Endothelial cell of umbilical vein (primary cell): ENCODE measurements at regions not wholly inside any gene's neighbourhood (a gene's known extent, or its start where the extent isn't known, plus 50 kb on each side); places are given as distances from the start of the nearest gene placed in this dataset.

Experiments
- BruUV-seq: library from RNA; stranded (reverse); fragments of 400-500 nt; replicated peaks from 2 replicates; lab custom pipeline; 2021; lab: Mats Ljungman, UMichigan
- CTCF ChIA-PET: fragments of 300-600, 350-600 bp; sonication (Branson Sonifier 250); formaldehyde crosslinking; loops from one replicate; lab custom pipeline; 2021; ENCODE audit warnings: antibody characterized with exemption, inconsistent platforms; lab: Charles Lee
- POLR2A ChIA-PET: fragments of 300-600, 350-600 bp; sonication (Branson Sonifier 250); formaldehyde crosslinking; loops from one replicate; lab custom pipeline; 2021; ENCODE audit warnings: antibody characterized with exemption, inconsistent platforms; lab: Charles Lee
- DNase-seq: peaks from one replicate; pipeline ENCODE4 v3.0.0-alpha.2; 2011; ENCODE audit warnings: low read depth, low spot score
- FAIRE-seq: peaks from 2 replicates; lab custom pipeline; 2011; peaks lifted over from hg19 to GRCh38; lab: Jason Lieb, UNC
- H2AFZ ChIP-seq: 2 replicates; pipeline ENCODE4 v1.6.0; 2012; ENCODE audit warnings: low read depth, low read length, control low read depth, inconsistent platforms
- H3K27ac ChIP-seq: 2 replicates; pipeline ENCODE4 v1.5.1; 2011; ENCODE audit warnings: low read depth, mild to moderate bottlenecking, control low read depth, low read length, moderate library complexity; ENCODE audit not compliant: insufficient read depth
- H3K27me3 ChIP-seq, 2 experiments: 2 replicates each; pipeline versions ENCODE4 v1.6.0 to v1.6.1; 2011; ENCODE audit warnings: low read length in 2 of 2, mixed read lengths in 1 of 2; ENCODE audit not compliant: control insufficient read depth in 2 of 2, insufficient read depth in 2 of 2
- H3K36me3 ChIP-seq, 2 experiments: 2 replicates in 1 of 2; 3 replicates in 1 of 2; pipeline ENCODE4 v1.5.1; 2011; ENCODE audit warnings: low read length in 2 of 2, mild to moderate bottlenecking in 1 of 2, moderate library complexity in 1 of 2; ENCODE audit not compliant: control insufficient read depth in 2 of 2, insufficient read depth in 2 of 2; ENCODE audit errors: extremely low read depth in 1 of 2
- H3K4me1 ChIP-seq: 3 replicates; pipeline ENCODE4 v1.5.1; 2011; ENCODE audit warnings: mild to moderate bottlenecking, low read length; ENCODE audit not compliant: control insufficient read depth, insufficient read depth; ENCODE audit errors: extremely low read depth
- H3K4me2 ChIP-seq: 2 replicates; pipeline ENCODE4 v1.6.1; 2011; ENCODE audit warnings: low read length, control low read depth, mixed read lengths; ENCODE audit not compliant: insufficient read depth
- H3K4me3 ChIP-seq, 3 experiments: fragments of 200-600 bp in 1 of 3; sonication (generic), shearing (Covaris generic) in 1 of 3; replicated peaks in 1 of 3; 2 replicates each; pipeline ENCODE4 v1.5.1; 2011 to 2016; ENCODE audit warnings: control low read depth in 3 of 3, low read length in 3 of 3, mild to moderate bottlenecking in 2 of 3, inconsistent platforms in 1 of 3, low read depth in 1 of 3, moderate library complexity in 1 of 3; ENCODE audit not compliant: insufficient read depth in 1 of 3
- H3K79me2 ChIP-seq: 2 replicates; pipeline ENCODE4 v1.6.0; 2012; ENCODE audit warnings: low read length, inconsistent platforms; ENCODE audit not compliant: control insufficient read depth, insufficient read depth
- H3K9ac ChIP-seq: replicated peaks from 2 replicates; pipeline ENCODE3; 2011; ENCODE audit warnings: low read length, control low read depth; ENCODE audit not compliant: insufficient read depth; ENCODE audit errors: extremely low read depth
- H3K9me1 ChIP-seq: replicated peaks from 3 replicates; pipeline ENCODE4 v1.6.0; 2011; ENCODE audit warnings: mild to moderate bottlenecking, low read length; ENCODE audit not compliant: control insufficient read depth, insufficient read depth; ENCODE audit errors: extremely low read depth
- H3K9me3 ChIP-seq: replicated peaks from 2 replicates; pipeline ENCODE4 v1.5.1; 2012; ENCODE audit warnings: low read length, inconsistent platforms; ENCODE audit not compliant: control insufficient read depth, insufficient read depth
- H4K20me1 ChIP-seq: replicated peaks from 2 replicates; pipeline ENCODE3; 2011; ENCODE audit warnings: mild to moderate bottlenecking, low read length; ENCODE audit not compliant: control insufficient read depth, insufficient read depth; ENCODE audit errors: extremely low read depth
- CTCF ChIP-seq, 2 donors: IDR thresholded peaks; 1 replicate in 1 of 2; 2 replicates in 1 of 2; pipeline ENCODE4 v1.5.1; 2011; ENCODE audit warnings: low read length in 2 of 2, mild to moderate bottlenecking in 2 of 2, moderate library complexity in 2 of 2, control low read depth in 1 of 2, inconsistent platforms in 1 of 2, low read depth in 1 of 2; ENCODE audit not compliant: insufficient read depth in 1 of 2; ENCODE audit errors: extremely low read depth in 1 of 2
- EZH2 ChIP-seq: IDR thresholded peaks from 2 replicates; pipeline ENCODE4 v1.6.1; 2012; ENCODE audit warnings: borderline replicate concordance, low read depth, mild to moderate bottlenecking, moderate library complexity, low read length, inconsistent platforms; ENCODE audit not compliant: severe bottlenecking
- FOS ChIP-seq: IDR thresholded peaks from 2 replicates; pipeline ENCODE4 v1.6.1; 2011; ENCODE audit warnings: mild to moderate bottlenecking, low read length, moderate library complexity, borderline replicate concordance; ENCODE audit not compliant: insufficient read depth
- GATA2 ChIP-seq: IDR thresholded peaks from 2 replicates; pipeline ENCODE4 v1.7.0; 2011; ENCODE audit warnings: low read depth, mild to moderate bottlenecking, moderate library complexity, mixed read lengths, low read length; ENCODE audit not compliant: insufficient read length, insufficient read depth
- JUN ChIP-seq: IDR thresholded peaks from 2 replicates; pipeline ENCODE4 v1.6.1; 2011; ENCODE audit warnings: borderline replicate concordance, low read depth; ENCODE audit not compliant: insufficient read length, insufficient read depth
- MAX ChIP-seq: IDR thresholded peaks from 2 replicates; pipeline ENCODE4 v1.6.1; 2011; ENCODE audit not compliant: insufficient read depth, insufficient read length
- MYC ChIP-seq: IDR thresholded peaks from one replicate; pipeline ENCODE4 v1.6.1; 2011; ENCODE audit warnings: mild to moderate bottlenecking, low read depth, low read length
- POLR2A ChIP-seq: IDR thresholded peaks from 2 replicates; pipeline ENCODE4 v1.6.1; 2012; ENCODE audit warnings: low read depth, mild to moderate bottlenecking, control low read depth, low read length
- POLR2AphosphoS5 ChIP-seq: IDR thresholded peaks from 2 replicates; pipeline ENCODE4 v1.6.1; 2012; ENCODE audit warnings: low read depth, mild to moderate bottlenecking, control low read depth, low read length, moderate library complexity; ENCODE audit not compliant: insufficient read depth
- dilution Hi-C: fragments of 300-500 bp; cut with MboI; formaldehyde crosslinking; loops from one replicate; pipeline ENCODE4 v1.15.0; 2019; ENCODE audit warnings: low sequenced_read_pairs; ENCODE audit not compliant: extremely low pct_ligation_motif_present
- intact Hi-C: fragments of 100-400 bp; cut with micrococcal nuclease; formaldehyde crosslinking; loops from one replicate; pipeline ENCODE4 v1.10.0; 2022

- H4K20me1 ChIP-seq, result no peaks in the 10 kb centered on the region
- intact Hi-C loops, result no loop called here
- H3K4me3 ChIP-seq, result no peak overlapping the region
- no peak overlapping the region for H3K9ac ChIP-seq
- no TSS peak for BruUV-seq
- ChIA-PET POLR2A (no interaction called here), CTCF (interaction anchor here (1.4 kb wide), 1 partner anchor 14 kb away, joined by 3 read pairs; no protein-coding TSS in a partner anchor)
- TF ChIP-seq POLR2AphosphoS5, result no peak
- TF ChIP-seq GATA2, result no peak
- no peak for TF ChIP-seq EZH2
- TF ChIP-seq POLR2A, result no peak
- TF ChIP-seq FOS, result no peak
- TF ChIP-seq JUN, result no peak
- no peak for TF ChIP-seq MAX
- TF ChIP-seq CTCF (IDR thresholded peaks at IDR 0.05; ENCODE audit: extremely low read depth in 1 of 2, insufficient read depth in 1 of 2, low read depth in 1 of 2, low read length in 2 of 2), result no peak
- TF ChIP-seq MYC, result no peak
- FAIRE-seq, result no peak
- H3K9me1 ChIP-seq, result no peaks in the 10 kb centered on the region
- H3K36me3 ChIP-seq, result no peaks in the 10 kb centered on the region
- H3K27me3 ChIP-seq, result no peaks in the 10 kb centered on the region
- H3K9me3 ChIP-seq, result no peaks in the 10 kb centered on the region
- no peak overlapping the region for H3K4me2 ChIP-seq
- H3K79me2 ChIP-seq, result no peaks in the 10 kb centered on the region
- dilution Hi-C loops, result no loop called here
- no peak overlapping the region for H3K27ac ChIP-seq
- DNase-seq, result no peak
- no peaks in the 10 kb centered on the region for H3K4me1 ChIP-seq
- H2AFZ ChIP-seq, result no peak overlapping the region
These were observed 158.7 kb upstream of the TNC start for GRCh38 chr9:115276621-115277020.
